HG03280 (cell line): ENCODE measurements at regions not wholly inside any gene's neighbourhood (a gene's known extent, or its start where the extent isn't known, plus 50 kb on each side); places are given as distances from the start of the nearest gene placed in this dataset.
A peak's percentile ranks its signal among the peaks of the same experiment; 100 is the strongest.

Experiments used
- ATAC-seq: cut with Tn5 transposase; IDR thresholded peaks from one replicate; pipeline ENCODE4 v1.9.1; 2021; ENCODE audit warnings: mild to moderate bottlenecking, moderate library complexity; ENCODE audit not compliant: unreplicated experiment

GRCh38 chr7:32273297-32273696 lies 203.1 kb upstream of the PDE1C start:
- no peak for ATAC-seq

- no peak for ATAC-seq
Measured at GRCh38 chr7:32266932-32267475, 196.8 kb upstream of the PDE1C start.

- ATAC-seq: no peak
Measured at GRCh38 chr7:32264702-32265284, 194.6 kb upstream of the PDE1C start.

GRCh38 chr7:32263611-32264010 lies 193.4 kb upstream of the PDE1C start:
- ATAC-seq: no peak

- no peak for ATAC-seq
Measured at GRCh38 chr7:32262315-32262714, 192.1 kb upstream of the PDE1C start.

GRCh38 chr7:32259931-32260596 lies 189.9 kb upstream of the PDE1C start:
- ATAC-seq: peak; percentile 95

GRCh38 chr7:32258265-32258664 lies 188.1 kb upstream of the PDE1C start:
- no peak for ATAC-seq

GRCh38 chr7:32257621-32258020 lies 187.4 kb upstream of the PDE1C start:
- no peak for ATAC-seq

GRCh38 chr7:32256811-32257210 lies 186.6 kb upstream of the PDE1C start:
- ATAC-seq: no peak

GRCh38 chr7:32256376-32256775 lies 186.2 kb upstream of the PDE1C start:
- no peak for ATAC-seq

- no peak for ATAC-seq
Measured at GRCh38 chr7:32255036-32255435, 184.8 kb upstream of the PDE1C start.

- no peak for ATAC-seq
Measured at GRCh38 chr7:32253299-32253698, 183.1 kb upstream of the PDE1C start.

- no peak for ATAC-seq
Measured at GRCh38 chr7:32251659-32252058, 181.5 kb upstream of the PDE1C start.

- ATAC-seq: no peak
Measured at GRCh38 chr7:32250471-32251260, 180.5 kb upstream of the PDE1C start.

- ATAC-seq: no peak
Measured at GRCh38 chr7:32250003-32250402, 179.8 kb upstream of the PDE1C start.

- no peak for ATAC-seq
Measured at GRCh38 chr7:32248522-32248921, 178.3 kb upstream of the PDE1C start.

- ATAC-seq: no peak
Measured at GRCh38 chr7:32244806-32245345, 174.7 kb upstream of the PDE1C start.

GRCh38 chr7:32243687-32244290 lies 173.6 kb upstream of the PDE1C start:
- no peak for ATAC-seq

GRCh38 chr7:32242436-32242835 lies 172.2 kb upstream of the PDE1C start:
- ATAC-seq: no peak

GRCh38 chr7:32241636-32242035 lies 171.4 kb upstream of the PDE1C start:
- no peak for ATAC-seq

GRCh38 chr7:32239764-32240163 lies 169.6 kb upstream of the PDE1C start:
- no peak for ATAC-seq
